GM21576 (cell line): ENCODE measurements at regions not wholly inside any gene's neighbourhood (a gene's known extent, or its start where the extent isn't known, plus 50 kb on each side); places are given as distances from the start of the nearest gene placed in this dataset.

Experiments used
- ATAC-seq: cut with Tn5 transposase; IDR thresholded peaks from one replicate; pipeline ENCODE4 v1.9.1; 2021; ENCODE audit warnings: mild to moderate bottlenecking, moderate library complexity; ENCODE audit not compliant: unreplicated experiment

DNA sequence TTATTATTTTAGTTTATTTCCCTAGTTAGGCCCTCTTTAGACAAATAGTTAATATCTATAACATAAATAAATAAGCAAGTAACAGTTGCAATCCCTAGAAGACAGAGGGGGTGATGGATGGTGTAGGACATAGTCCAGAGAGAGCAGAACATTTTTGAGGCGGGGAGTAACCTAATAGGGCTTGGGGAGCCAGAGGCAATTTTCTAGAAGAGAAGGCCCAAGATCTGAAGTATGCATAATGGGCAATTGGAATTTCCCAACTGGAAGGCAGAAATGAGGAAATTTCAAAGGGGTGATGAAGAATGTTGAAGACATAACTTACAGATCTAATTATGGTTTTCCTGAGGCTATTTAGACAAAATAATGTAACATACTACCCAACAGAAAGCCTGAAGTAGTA is 525.7 kb downstream of the TUSC7 start:
- ATAC-seq: no peak

- no peak for ATAC-seq
These were observed 529.2 kb downstream of the TUSC7 start for GRCh38 chr3:117238806-117239205.

- ATAC-seq: no peak
These were observed 534.1 kb downstream of the TUSC7 start for GRCh38 chr3:117243657-117244056.

DNA sequence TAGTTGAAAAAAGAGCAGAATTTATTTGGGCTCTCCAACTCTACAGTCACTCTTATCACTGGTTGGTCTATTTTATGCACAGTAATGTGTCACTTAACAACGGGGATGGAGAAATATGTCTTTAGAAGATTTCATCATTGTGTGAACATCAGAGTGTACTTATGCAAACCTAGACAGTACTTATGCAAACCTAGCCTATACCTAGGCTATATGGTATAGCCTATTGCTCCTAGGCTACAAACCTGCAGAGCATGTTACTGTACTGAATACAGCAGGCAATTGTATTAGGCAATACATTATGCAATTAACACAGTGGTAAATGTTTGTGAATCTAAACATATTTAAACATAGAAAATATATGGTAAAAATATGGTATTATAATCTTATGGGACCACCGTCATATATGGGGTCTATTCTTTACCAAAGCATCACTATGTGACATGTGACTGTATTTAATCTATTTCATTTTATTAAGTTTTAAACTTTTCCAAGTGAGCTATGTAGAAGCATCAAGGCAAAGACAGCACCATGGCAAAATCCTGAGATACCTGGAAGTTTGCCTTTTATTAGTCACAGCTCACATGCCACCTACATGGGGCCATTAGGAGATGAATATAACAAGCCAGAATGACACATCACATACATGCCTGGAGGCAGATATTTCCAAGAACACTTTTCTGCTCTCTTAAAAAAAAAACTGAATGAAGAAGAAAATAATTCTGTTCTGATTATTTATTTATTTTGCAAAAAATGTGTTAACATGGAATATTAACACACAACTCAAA is 537.4 kb downstream of the TUSC7 start:
- ATAC-seq: no peak

DNA sequence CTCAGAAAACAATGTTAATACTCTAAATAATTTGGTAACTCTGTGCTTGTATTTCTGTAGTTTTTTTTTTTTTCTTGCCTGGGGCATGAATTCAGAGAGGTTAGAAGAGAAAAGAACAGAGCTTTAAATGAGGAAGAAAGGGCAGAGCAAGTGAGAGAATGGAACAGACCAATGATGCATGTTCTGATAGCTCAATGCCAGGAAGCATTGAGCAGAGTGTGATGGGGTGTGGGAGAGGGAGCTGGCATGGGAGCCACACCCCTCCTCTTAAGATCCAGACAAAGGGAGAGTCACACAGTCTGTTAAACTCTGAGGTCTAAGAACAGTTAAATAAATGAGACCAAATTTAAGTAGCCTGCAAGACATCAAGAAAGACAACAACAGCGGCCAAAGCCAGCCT is 538.6 kb downstream of the TUSC7 start:
- ATAC-seq: no peak

DNA sequence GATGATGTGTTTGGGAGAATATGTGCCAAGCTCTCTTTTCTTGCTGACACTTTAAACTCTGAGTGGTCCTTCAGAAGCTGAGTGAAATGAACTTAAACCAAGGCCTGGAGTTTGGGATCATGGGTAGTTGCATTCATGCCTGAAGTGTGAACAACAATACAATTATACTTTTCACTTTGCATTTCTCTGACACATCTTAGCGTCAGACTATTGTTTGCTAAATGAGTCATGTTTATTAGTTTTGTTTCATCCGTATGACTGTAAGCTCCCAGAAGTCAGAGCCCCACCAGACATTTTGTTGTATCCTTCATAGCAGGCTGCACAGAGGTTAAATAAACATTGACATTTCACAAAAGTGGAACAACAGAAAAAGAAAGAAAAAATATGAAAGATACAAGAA is 542.6 kb downstream of the TUSC7 start:
- ATAC-seq: no peak

- ATAC-seq: no peak
These were observed 543.1 kb downstream of the TUSC7 start for GRCh38 chr3:117252651-117253050.

DNA sequence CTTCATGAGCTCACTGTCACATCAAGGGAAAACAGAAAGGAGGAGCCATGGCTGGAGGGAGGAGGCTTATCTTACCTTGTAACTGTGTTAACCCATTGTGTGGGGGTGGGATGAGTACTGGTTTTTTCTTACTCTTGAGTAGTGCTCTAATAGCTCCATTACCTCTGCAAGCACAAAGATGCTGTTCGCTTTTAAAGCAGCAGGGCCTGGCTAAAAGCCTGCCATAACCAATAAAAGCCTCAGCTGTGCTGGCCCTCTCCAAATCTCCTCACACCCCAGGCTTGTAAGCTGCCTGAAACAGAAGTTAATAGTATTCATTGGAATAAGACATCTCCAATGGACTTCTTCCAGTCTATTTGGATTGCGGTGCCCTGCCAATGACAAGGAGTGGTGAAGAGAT is 544.1 kb downstream of the TUSC7 start:
- ATAC-seq: no peak

GRCh38 chr3:117254985-117255384 is 545.4 kb downstream of the TUSC7 start:
- ATAC-seq: no peak

DNA sequence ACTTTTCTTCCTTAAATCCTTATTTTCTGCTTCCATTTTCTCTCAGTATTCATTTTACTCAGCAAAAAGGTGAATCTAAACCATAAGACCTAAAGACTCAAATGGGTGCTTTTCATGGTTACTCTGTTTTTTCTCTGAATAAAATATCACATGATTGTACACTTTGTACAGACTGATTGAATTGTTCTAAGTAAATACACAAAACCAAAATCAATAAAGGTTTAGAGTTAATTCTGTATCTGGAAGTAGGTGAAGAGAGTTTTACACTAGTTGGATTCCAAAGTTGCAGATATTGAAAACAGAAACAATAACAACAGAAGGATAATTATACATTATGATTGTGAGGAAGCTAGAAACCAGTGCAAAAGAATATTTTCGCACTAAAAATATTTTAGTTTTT is 546.2 kb downstream of the TUSC7 start:
- no peak for ATAC-seq

- no peak for ATAC-seq
These were observed 552.4 kb downstream of the TUSC7 start for GRCh38 chr3:117261983-117262421.

DNA sequence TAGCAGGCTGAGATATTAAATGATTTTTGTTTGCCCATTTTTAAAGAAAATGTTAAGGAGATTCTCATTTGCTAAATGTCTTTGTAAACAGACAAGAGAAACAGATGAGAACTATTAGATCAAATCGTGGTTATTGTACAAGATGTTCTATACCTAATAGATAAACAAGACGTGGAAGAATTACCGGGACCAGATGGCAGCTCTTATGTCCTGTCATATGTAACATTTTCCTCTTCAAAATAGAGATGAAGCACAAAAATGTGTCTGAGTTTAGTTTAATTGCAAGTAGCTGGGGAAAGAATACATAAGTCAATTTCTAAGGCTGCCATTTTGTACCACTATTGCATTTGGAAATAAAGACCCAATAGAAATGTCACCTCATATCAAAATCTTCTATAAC is 553.7 kb downstream of the TUSC7 start:
- no peak for ATAC-seq

- ATAC-seq: no peak
These were observed 554.2 kb downstream of the TUSC7 start for GRCh38 chr3:117263745-117264144.

DNA sequence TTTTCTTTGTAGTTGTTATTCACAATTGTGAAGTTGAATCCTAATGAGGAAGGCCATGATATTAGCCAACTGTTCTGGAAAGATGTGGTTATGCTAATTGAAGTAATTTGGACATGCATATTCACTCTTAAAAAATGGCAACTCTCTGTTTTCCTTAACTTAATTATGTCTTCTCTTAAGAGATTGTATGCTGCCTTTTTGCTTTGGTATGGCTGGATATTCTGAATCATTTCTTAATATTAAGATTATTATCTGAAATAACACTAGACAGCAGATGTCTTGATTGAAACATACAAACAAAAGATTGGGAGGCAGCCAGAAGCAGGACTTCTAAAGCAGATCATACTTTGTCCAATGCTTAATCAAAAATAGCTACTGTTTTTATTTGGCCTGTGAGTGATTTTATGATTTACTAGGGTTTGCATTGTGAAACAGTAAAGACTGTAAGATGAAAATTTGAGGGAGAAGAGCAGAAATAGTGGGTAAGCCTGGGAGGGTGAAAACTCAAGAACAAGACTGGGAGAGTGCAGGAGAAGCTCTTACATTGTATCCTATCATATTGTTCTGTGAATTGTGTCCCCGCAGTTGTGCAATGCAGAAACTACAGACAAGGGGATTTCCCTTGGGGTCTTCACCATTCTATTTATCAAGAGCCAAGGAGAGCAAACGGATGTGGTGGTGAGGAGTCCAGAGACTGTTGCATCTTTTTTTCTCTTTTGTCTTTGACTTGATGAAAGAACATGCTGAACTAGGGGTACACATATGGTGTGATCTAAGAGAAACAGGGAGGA is 554.8 kb downstream of the TUSC7 start:
- no peak for ATAC-seq

GRCh38 chr3:117266806-117267205 is 557.2 kb downstream of the TUSC7 start:
- no peak for ATAC-seq

DNA sequence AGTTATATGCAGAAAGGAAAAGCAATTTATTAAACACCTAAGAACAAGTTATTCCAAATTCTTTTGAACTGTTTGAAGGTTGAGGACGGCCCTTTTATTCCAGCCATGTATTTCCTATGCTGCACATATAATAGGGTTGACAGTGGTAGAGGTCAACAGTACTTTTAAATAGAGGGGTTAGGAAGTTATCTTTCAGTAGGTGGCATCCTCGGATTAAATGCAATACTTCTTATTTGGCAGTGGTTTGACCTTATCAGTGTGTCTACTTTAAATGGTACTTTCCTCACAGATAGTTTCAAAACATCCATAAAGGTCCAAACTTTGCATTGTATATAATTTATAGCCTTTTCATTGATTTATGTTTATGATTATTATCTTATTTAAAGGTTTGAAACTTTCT is 558.7 kb downstream of the TUSC7 start:
- ATAC-seq: no peak

DNA sequence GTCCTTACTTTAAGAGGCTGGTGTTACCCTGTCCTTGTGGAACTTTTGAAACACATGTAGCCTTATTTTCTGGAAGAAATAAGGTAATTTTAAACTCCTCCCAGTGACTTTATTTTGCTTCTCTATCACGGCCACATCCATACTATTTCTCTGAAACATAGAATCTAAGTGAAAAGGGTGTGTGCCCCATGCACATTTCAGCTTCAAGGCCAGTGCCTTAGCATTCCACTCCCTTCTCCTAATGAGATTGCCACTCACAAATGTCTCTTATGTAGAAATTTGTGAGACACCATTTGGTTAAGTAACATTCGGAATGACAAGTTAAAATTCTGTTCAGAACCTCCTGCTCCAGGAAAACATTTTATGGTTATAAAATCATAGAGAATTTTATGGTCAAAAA is 562.7 kb downstream of the TUSC7 start:
- no peak for ATAC-seq

- ATAC-seq: no peak
These were observed 563.4 kb downstream of the TUSC7 start for GRCh38 chr3:117272876-117273523.

DNA sequence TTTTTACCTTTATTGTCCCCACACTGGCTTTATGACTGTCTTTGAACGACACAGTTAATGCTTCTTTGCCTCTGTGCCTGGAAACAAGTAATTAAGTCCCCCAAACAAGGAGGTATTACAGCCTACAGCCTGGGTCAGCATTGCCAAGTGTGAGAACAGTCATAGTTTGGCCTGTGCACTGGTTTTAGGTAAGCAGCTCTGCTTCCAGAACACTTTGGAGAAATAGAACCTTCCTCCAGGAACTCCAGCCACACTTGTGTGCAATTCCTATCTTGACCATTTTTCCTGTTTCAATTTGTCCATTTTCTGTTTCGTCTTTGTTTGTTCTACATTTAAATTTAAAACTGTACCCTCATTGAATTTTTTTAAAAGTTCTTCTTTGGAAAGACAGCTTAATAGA is 568.2 kb downstream of the TUSC7 start:
- no peak for ATAC-seq

GRCh38 chr3:117278424-117279190 is 569.0 kb downstream of the TUSC7 start:
- ATAC-seq: peak; percentile 76

- no peak for ATAC-seq
These were observed 571.8 kb downstream of the TUSC7 start for GRCh38 chr3:117281371-117281770.
